HG02870 (cell line): ENCODE measurements at regions not wholly inside any gene's neighbourhood (a gene's known extent, or its start where the extent isn't known, plus 50 kb on each side); places are given as distances from the start of the nearest gene placed in this dataset.
A peak's percentile ranks its signal among the peaks of the same experiment; 100 is the strongest.

Experiments used
- ATAC-seq: cut with Tn5 transposase; IDR thresholded peaks from one replicate; pipeline ENCODE4 v1.9.1; 2021; ENCODE audit warnings: mild to moderate bottlenecking, moderate library complexity; ENCODE audit not compliant: unreplicated experiment

GRCh38 chr20:18992418-18992817 is 178.8 kb downstream of the SCP2D1 start:
- ATAC-seq: no peak

DNA sequence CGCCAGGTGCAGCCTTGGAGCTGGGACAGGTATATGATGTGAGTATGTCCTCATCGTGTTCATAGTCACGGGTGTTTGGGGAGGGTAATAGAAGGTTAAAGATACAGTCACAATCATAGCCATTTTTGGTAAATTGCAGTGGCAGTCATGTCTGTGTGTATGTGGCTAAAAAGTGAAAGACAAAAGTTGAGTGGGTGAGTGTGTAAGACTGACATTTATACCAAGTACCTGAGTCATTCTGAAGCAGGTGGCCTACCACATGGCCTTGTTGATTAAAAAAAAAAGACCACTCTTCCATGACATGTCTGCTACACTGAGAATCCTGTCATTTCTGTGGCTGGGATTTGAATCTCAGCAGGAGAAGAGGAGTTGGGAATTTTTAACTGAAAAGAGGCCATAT is 181.9 kb downstream of the SCP2D1 start:
- no peak for ATAC-seq

- no peak for ATAC-seq
Observed at GRCh38 chr20:18999086-18999485, 185.5 kb downstream of the SCP2D1 start.

DNA sequence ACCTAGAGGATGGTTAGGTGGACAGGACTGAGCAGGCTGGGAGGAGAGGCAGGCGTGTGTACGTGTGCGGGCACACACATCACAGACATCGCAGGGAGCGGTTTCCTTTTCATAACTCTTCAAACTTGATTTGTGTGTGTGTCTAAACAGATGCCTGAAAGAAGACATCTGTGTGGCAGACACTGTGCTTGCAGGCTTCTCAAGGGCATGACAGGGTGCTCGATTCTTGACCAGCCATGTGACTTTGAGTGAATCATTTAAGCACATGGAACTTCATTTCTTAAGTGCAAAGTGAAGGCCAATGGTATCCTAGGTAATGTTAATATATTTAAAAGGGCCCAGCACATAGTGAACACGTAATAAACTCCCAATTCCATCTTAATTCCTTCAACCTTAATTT is 186.5 kb downstream of the SCP2D1 start:
- no peak for ATAC-seq

DNA sequence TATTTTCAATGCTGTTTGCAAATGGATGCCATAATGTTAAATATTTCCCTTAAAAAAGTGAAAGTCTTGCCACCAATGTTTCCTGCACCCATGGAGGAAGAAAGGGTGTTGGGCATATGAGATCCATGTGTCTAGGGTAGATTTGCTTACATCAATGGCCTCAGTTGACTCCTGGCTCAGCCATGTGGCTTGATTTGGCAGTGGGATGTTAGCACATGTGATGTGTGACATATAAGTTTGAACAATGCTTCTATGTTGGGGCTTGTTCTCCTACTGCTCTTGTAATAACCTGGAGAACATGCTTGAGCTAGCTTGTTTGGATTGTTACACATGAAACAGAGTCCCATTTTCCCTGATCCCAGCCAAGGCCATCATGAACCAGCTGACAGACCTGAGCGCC is 187.6 kb downstream of the SCP2D1 start:
- no peak for ATAC-seq

DNA sequence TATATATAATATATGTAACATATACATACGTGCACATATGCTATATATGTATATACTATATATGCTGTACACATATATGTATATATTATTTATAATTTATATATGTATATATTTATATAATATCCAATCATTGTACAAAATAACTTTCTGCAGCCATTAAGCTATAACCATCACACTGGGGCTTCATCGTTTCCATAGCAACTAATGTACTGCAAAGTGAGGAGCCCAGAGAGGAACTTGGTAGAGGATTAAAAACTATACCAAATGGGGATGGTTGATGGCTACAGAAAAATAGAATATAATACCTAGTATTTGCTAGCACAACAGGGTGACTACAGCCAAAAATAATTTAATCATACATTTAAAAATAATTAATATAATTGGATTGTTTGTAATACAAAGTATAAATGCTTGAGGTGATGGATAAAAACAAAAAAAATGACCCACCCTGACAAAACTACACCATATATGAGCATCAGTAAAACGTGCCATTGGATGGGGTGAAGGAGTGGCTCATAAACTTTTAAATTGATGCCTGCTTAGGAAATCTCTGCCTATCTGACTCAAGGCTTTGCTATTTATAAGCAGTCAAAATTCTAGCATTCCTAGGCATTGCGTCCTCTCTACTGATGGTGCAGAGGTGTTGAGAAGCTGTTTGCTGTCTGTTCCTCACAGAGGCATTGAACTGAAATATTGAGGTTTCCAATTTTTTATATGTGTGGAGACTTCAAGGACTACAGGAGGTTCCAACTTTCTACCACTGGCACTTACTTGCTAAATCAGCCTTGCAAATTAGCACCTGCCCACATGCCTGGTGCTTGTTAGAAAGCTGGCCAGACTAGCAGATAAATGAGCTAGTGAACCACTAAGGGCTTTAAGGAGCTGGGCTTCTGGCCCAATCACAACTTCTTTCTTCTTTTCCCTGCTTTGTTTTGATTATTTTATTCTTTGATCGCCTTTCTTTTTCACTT is 190.1 kb downstream of the SCP2D1 start:
- ATAC-seq: no peak

GRCh38 chr20:19004975-19005374 is 191.4 kb downstream of the SCP2D1 start:
- no peak for ATAC-seq

GRCh38 chr20:19008497-19008896 is 194.9 kb downstream of the SCP2D1 start:
- ATAC-seq: no peak

- peak; percentile 59 for ATAC-seq
Observed at GRCh38 chr20:19009081-19009688, 195.6 kb downstream of the SCP2D1 start.

GRCh38 chr20:19012676-19013075 is 199.1 kb downstream of the SCP2D1 start:
- ATAC-seq: no peak

DNA sequence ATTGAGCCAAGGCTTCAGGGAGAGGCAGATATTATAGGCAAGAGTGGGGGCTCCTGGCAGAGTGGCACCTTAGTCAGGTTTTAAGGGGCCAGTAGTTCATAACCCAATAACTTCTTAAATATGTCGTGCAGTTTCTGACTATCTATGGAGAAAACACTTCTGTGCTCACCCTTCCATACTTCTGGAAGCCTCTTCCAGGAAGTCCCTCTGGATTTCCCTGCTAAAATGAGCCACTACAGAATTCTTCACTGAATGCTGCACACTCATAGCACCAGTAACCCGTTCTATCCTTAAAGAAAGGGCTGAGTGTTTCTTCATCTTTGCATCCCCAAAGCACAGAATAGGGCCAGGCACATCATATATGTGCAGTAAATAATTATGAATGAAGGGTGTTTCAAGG is 198.5 kb upstream of the SLC24A3 start:
- ATAC-seq: no peak

DNA sequence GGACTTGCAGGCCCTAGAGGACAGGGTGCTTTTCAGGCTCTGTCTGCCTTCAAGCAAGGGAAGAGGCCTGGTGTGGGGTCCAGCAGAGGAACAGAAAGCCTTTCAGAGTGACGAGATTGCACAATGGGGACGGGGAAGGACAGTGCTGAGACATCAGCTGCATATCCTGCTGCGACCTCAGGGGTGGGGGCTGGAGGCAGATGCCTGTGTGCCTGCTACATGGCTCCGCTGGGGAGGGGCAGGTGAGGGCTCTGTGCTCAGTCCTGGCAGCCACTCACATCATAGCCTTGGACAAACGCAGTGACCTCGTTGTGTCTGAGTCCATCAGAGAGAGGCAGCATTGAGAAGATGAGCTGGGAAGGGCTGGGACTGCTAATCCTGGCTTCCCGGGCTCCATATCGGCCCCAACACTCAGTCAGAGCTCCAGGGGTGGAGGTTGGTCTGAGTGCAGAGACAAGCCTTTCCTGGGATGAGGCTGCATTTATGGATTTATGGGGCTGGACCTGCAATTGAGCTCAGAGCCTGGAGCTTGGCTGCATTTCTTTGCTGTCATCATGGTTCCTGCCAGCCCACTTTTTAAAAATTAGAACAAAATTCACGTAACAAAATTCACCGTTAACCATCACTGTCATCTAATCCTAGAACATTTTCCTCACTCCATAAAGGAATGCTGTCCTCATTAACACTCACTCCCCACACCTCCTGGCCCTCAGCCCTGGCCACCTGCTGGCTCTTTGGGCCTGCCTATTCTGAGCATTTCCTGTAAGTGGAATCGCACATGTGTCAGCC is 196.9 kb upstream of the SLC24A3 start:
- ATAC-seq: no peak

DNA sequence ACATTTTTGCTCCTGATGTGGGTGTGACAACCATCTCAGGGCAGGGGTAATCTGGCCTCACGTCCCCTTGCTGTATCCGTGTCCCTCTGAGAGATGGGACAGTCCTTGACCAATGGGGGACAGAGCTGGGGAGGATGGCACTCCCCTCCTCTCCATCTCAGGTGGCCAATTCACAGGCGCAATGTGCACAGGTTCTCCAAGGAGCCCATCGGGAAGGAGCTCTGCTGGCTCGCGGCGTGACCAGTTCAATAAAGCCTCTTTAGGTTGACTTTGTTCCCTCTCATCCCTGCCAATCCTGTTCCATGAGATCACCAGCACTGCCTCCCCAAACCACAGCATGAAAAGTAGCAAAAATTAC is 196.3 kb upstream of the SLC24A3 start:
- ATAC-seq: no peak

- ATAC-seq: no peak
Observed at GRCh38 chr20:19017104-19017690, 195.2 kb upstream of the SLC24A3 start.

DNA sequence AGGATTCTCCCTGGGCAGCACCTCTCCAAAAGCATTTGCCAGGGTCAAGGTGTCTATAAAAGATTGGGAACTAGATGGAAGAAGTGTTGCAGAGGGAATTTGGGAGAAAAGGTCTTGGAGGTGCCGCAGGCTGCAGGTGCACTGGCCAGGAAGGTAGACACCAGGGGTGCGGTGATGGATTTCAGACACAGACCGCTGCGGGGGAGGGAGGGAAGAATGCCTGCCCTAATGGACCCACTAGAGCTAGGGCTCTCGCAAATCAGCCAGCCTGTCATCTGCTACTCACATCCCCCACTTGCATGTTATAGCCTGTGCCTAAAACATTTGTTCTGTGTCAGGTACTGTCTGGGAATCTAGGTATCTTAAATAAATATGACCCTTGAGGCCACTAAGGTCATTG is 193.6 kb upstream of the SLC24A3 start:
- ATAC-seq: no peak

- no peak for ATAC-seq
Observed at GRCh38 chr20:19019734-19020364, 192.6 kb upstream of the SLC24A3 start.

DNA sequence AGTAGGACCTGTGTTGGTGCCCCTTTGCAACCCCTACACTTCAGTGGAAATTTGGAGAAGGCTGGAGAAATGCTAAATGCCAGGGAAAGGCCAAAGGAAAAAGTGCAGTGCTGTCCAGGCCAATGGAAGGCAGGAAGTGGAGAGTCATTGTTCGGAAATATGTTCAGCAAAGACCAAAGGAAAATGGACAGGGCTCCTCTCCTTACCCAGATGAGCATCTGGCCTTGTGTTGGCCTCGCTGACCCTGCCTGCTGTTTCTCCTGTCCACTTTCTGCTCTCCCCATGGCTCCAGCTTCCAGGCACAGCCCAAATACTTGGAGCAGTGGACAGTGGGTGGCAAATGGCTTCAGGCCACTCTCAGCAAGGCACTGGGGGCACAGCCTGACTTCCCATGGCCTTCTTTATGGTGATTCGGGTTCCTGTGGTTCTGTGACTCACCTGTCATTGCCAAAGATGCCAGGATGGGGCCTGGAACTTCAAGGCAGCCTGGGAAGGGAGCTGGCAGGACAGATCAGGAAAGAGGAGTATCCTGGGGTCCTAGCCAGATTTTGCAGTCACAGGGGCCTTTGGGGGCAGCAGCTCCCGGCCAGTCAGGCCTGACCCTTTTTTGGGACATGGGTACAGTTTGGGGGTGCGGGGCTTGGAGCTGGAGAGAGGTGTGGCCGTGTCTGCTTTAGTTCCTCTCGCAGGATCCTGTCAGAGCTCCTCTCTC is 190.9 kb upstream of the SLC24A3 start:
- ATAC-seq: no peak

DNA sequence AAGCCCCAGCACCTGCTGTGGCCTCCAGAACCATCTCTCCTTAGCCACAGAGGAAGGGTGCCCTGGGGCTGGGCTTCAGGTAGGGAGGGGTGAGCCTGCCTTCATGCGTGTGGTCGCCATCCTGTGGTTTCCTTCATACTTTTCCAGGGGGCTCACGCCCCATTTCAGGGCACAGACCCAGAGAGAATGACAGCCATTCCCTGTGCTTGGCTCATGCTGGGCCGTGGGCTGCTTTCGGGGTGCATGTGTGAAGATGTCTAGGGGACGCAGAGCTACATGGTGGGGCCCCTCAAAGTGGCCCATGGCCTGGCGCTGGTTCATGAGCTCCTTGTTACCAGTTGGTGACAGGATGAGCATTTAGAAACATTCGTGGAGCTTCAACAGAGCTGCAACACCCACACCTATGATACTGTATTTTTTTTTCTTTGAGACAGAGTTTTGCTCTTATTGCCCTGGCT is 190.3 kb upstream of the SLC24A3 start:
- ATAC-seq: no peak

DNA sequence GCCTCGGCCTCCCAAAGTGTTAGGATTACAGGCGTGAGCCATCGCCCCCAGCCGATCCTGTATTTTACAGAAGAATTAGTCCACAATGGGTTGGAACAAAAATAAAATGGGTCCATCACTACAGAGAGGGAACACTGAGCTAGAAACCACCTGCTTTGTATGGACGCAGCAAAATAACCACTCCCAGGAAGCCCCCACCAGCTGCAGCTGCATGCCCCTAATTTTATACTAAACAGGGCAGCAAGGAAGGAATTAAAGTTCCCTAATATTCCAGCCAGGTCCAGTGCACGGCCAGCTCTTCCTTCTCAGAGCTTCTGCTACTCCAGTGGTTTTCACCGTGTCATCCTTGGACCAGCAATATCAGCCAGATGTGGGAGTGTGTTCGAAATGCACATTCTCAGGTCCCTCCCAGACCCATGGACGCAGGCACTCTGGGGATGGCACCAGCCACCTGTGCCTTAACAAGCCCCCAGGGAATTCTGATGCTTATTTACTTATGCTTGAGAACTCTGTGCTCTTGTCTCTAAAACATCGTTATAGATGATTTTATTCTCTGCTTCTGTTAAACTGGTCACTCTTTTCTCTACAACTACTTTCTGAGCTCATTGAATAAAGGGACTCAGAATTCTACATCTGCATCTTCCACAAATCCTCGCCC is 189.5 kb upstream of the SLC24A3 start:
- ATAC-seq: no peak
